ENCODE measurements at regions not wholly inside any gene's neighbourhood (a gene's known extent, or its start where the extent isn't known, plus 50 kb on each side); places are given as distances from the start of the nearest gene placed in this dataset.
A peak's percentile ranks its signal among the peaks of the same experiment; 100 is the strongest.

- Histone ChIP-seq H3K36me3 (no peaks in the 10 kb centered on the region), H3K27ac (peak overlapping the region; percentile 1 to 76 (median 61)), H3K27me3 (no peaks in the 10 kb centered on the region), H3K4me1 (peaks cover 33 to 59% (median 45%) of the 10 kb centered on the region in 4 donors), H3K9me3 (peaks cover 0 to 14% (median 7%) of the 10 kb centered on the region in 4 donors), H3K4me3 (no peak overlapping the region)
- intact Hi-C loops (cut with DNase I; ENCODE audit: low total_unique reads) = no loop called here
- 70 to 78% (median 72%) methylated on average over 17 to 19 of the region's 19 CpGs for WGBS, 5 donors
- TF ChIP-seq EP300 (IDR thresholded peaks at IDR 0.05) = no peak
- no peak for TF ChIP-seq POLR2A (IDR thresholded peaks at IDR 0.05)
- TF ChIP-seq POLR2AphosphoS5 (IDR thresholded peaks at IDR 0.05) = no peak
- TF ChIP-seq CTCF (IDR thresholded peaks at IDR 0.05) = no peak
- DNase-seq = no peak
Observed at GRCh38 chr2:8535821-8536685, 145.8 kb upstream of the ID2 start.

- peak in 1 of 2 donors; percentile 50 for DNase-seq
- 63 to 75% (median 63%) methylated on average over 16 of the region's 16 CpGs for WGBS, 5 donors
- H3K27me3 ChIP-seq = no peaks in the 10 kb centered on the region
- peaks cover 33 to 59% (median 45%) of the 10 kb centered on the region in 4 donors for H3K4me1 ChIP-seq
- peaks cover 0 to 5% (median under 1%) of the 10 kb centered on the region in 4 donors for H3K9me3 ChIP-seq
- intact Hi-C loops (cut with DNase I; ENCODE audit: low total_unique reads) = no loop called here
- no peak overlapping the region for H3K4me3 ChIP-seq
- no peaks in the 10 kb centered on the region for H3K36me3 ChIP-seq
- peak overlapping the region in 2 of 5 donors; percentile 14 to 61 for H3K27ac ChIP-seq
- TF ChIP-seq EP300 (IDR thresholded peaks at IDR 0.05) (no peak), CTCF (IDR thresholded peaks at IDR 0.05) (no peak), POLR2AphosphoS5 (IDR thresholded peaks at IDR 0.05) (no peak), POLR2A (IDR thresholded peaks at IDR 0.05) (no peak)
Observed at GRCh38 chr2:8536686-8537561, 144.9 kb upstream of the ID2 start.

GRCh38 chr2:8537562-8538155 lies 144.2 kb upstream of the ID2 start:
- Histone ChIP-seq H3K4me1 (peaks cover 33 to 61% (median 45%) of the 10 kb centered on the region in 4 donors), H3K27me3 (no peaks in the 10 kb centered on the region), H3K36me3 (no peaks in the 10 kb centered on the region), H3K4me3 (no peak overlapping the region), H3K27ac (peak overlapping the region in 2 of 5 donors; percentile 14 to 61), H3K9me3 (no peaks in the 10 kb centered on the region)
- TF ChIP-seq POLR2A (IDR thresholded peaks at IDR 0.05) (no peak), POLR2AphosphoS5 (IDR thresholded peaks at IDR 0.05) (no peak), EP300 (IDR thresholded peaks at IDR 0.05) (no peak), CTCF (IDR thresholded peaks at IDR 0.05) (no peak)
- WGBS, 5 donors = 78 to 87% (median 85%) methylated on average over 4 of the region's 4 CpGs
- peak in 1 of 2 donors; percentile 23 for DNase-seq
- intact Hi-C loops (cut with DNase I; ENCODE audit: low total_unique reads) = no loop called here

- Histone ChIP-seq H3K27me3 (no peaks in the 10 kb centered on the region), H3K27ac (peak overlapping the region in 1 of 5 donors; percentile 61), H3K4me3 (no peak overlapping the region), H3K36me3 (no peaks in the 10 kb centered on the region), H3K4me1 (peaks cover 33 to 70% (median 47%) of the 10 kb centered on the region in 4 donors), H3K9me3 (no peaks in the 10 kb centered on the region)
- intact Hi-C loops (cut with DNase I; ENCODE audit: low total_unique reads) = no loop called here
- peak in 1 of 2 donors; percentile 17 for DNase-seq
- 75 to 96% (median 80%) methylated on average over 7 to 9 of the region's 9 CpGs for WGBS, 5 donors
- TF ChIP-seq POLR2A (IDR thresholded peaks at IDR 0.05) = no peak
- no peak for TF ChIP-seq EP300 (IDR thresholded peaks at IDR 0.05)
- TF ChIP-seq CTCF (IDR thresholded peaks at IDR 0.05) = no peak
- no peak for TF ChIP-seq POLR2AphosphoS5 (IDR thresholded peaks at IDR 0.05)
Observed at GRCh38 chr2:8538531-8538930, 143.3 kb upstream of the ID2 start.
